ENCODE measurements at regions not wholly inside any gene's neighbourhood (a gene's known extent, or its start where the extent isn't known, plus 50 kb on each side); places are given as distances from the start of the nearest gene placed in this dataset.

DNA sequence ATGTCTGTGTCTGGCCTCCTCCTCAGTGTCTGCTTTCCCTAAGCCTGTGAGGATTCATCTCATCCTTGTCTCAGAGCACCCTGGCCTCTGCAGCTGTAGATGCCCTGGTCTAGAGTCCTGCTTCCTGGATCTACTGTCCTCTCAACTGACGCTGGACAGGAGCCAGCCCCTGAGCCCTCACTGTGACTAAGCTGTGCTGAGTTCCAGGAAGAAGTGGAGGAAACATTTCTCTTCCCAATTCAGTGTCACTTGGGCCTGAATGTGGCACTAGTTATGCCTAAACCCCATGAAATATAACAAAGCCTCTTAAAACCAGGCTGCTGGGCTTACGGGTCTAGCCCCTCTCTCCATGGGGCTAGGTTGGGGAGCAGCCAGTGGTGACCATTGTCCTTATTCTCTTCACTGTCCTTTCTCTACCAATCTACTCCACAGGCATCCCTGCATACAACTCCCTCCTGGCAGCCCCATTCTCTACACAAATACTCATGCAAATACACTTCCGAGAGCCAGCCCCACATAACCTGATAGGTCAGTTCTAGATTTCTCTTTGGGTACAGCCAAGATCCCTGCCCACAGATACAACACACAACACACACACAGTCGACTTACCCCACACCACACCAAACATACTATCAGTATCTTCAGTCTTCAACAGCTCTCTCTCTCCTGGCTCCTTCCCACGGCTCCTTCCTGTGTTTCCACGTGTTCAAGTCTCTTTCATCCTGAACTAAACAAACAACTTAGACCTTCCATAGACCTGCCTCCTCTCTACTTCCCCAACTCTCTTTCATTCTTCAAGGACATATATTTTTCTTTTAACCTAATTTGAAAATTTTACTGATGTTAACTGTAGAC, 220.8 kb downstream of the SNX18 start:
- TF ChIP-seq, protein P1, sequence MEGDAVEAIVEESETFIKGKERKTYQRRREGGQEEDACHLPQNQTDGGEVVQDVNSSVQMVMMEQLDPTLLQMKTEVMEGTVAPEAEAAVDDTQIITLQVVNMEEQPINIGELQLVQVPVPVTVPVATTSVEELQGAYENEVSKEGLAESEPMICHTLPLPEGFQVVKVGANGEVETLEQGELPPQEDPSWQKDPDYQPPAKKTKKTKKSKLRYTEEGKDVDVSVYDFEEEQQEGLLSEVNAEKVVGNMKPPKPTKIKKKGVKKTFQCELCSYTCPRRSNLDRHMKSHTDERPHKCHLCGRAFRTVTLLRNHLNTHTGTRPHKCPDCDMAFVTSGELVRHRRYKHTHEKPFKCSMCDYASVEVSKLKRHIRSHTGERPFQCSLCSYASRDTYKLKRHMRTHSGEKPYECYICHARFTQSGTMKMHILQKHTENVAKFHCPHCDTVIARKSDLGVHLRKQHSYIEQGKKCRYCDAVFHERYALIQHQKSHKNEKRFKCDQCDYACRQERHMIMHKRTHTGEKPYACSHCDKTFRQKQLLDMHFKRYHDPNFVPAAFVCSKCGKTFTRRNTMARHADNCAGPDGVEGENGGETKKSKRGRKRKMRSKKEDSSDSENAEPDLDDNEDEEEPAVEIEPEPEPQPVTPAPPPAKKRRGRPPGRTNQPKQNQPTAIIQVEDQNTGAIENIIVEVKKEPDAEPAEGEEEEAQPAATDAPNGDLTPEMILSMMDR (IDR thresholded peaks at IDR 0.05) = no peak
- TF ChIP-seq POLR2A (IDR thresholded peaks at IDR 0.05) = no peak

All from right lobe of liver (tissue), 4 donors.